Endometrium (tissue), 2 donors: ENCODE measurements at regions not wholly inside any gene's neighbourhood (a gene's known extent, or its start where the extent isn't known, plus 50 kb on each side); places are given as distances from the start of the nearest gene placed in this dataset.

ENCODE experiments used
- FAIRE-seq: peaks from 2 replicates; lab custom pipeline; 2012; peaks lifted over from hg19 to GRCh38; lab: Jason Lieb, UNC
- donor health status: control.
- donor health status: control.

DNA sequence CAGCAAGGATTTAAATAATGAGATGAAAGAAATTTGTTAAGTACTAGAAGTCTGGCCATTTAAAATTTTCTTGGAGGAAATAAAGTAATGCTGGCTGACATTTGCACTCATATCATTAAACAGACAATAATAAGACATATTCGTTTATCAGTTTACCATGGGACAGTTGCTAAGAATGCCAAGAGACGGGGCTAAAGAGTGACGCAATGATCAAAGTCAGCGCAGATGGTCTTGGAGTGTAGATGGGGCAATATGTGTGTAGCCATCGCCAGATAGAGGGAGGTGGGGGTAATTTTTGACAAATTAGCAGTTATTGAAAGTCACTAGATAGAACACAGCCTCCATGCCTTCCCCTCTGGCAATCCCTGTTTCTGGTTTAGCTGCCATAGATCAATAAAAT lies 413.2 kb upstream of the JAG1 start:
- FAIRE-seq = no peak

- no peak for FAIRE-seq
Measured at GRCh38 chr20:11090751-11091150, 417.0 kb upstream of the JAG1 start.

DNA sequence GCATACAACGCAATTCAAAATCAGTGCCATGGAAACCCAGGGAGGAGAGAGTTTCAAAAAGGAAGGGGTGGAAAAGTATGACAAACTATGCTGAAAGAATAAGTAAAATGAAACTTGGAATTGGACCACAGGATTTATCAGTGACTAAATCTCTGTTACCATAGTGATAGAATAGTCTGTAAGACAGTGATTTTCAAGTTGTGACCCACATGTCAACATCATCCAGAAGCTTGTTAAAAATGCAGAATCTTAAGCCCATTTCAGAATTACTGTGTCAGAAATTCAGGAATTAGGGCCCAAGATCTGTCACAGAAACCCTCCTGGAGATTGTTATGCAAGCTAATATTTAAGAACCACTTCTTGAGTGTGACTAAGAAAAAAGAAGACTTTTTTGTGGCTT lies 417.7 kb upstream of the JAG1 start:
- no peak for FAIRE-seq

DNA sequence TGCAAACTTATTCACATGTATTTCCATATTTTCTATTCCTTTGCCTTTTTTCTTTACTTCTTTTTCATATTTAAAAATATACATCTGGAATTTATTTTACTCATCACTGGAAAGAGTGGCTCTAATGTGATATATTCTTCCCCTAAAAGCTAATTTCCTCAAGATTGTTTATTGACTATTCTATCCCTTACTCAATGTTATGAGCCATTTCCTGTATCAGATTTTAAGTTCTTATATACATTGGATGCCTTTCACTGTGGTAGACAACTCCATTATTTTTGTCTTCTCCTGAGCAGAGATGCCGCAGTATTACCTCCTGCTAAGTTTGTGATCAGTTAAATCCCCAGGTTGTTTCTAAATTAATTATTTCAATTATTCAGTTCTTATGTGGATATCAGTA lies 418.4 kb upstream of the JAG1 start:
- no peak for FAIRE-seq

DNA sequence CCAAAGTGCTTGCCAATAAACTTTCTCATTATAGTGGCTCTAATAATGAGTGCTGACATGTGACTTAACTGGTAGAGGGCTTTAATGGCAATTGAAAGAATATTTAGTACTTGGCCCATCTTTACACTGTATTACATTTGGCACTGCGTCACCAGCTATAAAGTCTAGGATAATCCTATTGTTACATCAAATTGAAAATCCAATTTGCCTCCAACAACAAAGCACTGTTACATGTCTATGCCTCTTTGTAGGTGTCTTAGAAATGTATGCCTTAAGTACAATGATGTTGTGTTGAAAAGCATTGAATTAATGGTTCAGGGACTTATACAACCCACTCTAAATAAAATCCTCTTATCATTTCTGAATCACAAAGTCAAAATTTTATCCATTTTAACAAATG lies 420.4 kb upstream of the JAG1 start:
- no peak for FAIRE-seq

GRCh38 chr20:11094711-11095110 lies 420.9 kb upstream of the JAG1 start:
- FAIRE-seq = no peak

- FAIRE-seq = no peak
Measured at GRCh38 chr20:11098888-11099287, 425.1 kb upstream of the JAG1 start.

- no peak for FAIRE-seq
Measured at GRCh38 chr20:11101243-11101642, 427.4 kb upstream of the JAG1 start.

- no peak for FAIRE-seq
Measured at GRCh38 chr20:11101696-11102095, 427.9 kb upstream of the JAG1 start.

DNA sequence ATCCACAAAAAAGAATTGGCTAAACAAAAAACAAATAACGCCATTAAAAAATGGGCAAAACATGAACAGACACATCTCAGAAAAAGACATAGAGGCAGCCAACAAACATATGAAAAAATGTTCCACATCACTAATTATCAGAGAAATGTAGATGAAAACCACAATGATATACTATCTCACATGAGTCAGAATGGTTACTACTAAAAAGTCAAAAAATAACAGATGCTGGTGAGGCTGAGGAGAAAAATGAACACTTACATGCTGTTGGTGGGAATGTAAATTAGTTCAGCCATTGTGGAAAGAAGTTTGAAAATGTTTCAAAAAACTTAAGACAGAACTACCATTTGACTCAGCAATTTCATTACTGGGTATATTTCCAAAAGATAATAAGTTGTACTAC lies 430.1 kb upstream of the JAG1 start:
- no peak for FAIRE-seq

GRCh38 chr20:11108102-11108810 lies 434.5 kb upstream of the JAG1 start:
- no peak for FAIRE-seq

GRCh38 chr20:11110535-11110934 lies 436.7 kb upstream of the JAG1 start:
- FAIRE-seq = no peak

GRCh38 chr20:11111191-11111590 lies 437.4 kb upstream of the JAG1 start:
- FAIRE-seq = no peak

- no peak for FAIRE-seq
Measured at GRCh38 chr20:11112832-11113231, 439.0 kb upstream of the JAG1 start.

- FAIRE-seq = no peak
Measured at GRCh38 chr20:11114382-11114781, 440.6 kb upstream of the JAG1 start.

DNA sequence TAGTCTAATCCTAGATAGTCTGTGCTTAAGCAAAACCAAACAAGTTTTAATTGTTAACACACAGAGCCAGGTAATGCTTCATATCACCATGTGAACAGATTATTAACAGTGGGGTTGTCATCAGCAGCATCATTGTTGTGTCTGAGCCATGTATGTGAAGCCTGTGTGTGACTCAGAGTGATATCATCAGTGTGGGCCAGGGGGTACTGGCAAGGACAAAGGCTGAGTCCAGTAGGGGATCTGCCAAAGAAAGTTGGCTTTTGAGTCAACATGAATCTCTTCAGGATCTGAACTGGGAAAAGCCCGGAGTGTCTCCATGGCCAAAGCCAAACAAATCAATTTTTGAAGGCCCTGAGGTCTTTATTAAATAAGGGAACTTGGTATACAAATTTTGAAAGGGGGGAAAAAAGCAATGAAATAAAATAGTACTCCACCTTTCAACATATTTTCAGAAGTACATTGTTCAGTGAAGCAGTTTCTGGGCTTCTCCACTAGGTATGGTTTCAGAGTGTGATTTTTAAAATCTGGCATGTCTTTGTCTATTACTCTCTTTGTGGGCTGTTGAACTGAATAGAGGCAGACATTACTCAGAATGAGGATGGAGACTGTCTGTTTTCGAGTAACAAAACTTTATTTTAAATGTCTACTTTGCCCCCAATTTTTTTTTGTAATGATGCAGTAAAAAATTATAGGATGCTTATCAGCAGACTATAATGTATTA lies 444.2 kb upstream of the JAG1 start:
- no peak for FAIRE-seq

GRCh38 chr20:11118802-11119380 lies 445.1 kb upstream of the JAG1 start:
- no peak for FAIRE-seq

DNA sequence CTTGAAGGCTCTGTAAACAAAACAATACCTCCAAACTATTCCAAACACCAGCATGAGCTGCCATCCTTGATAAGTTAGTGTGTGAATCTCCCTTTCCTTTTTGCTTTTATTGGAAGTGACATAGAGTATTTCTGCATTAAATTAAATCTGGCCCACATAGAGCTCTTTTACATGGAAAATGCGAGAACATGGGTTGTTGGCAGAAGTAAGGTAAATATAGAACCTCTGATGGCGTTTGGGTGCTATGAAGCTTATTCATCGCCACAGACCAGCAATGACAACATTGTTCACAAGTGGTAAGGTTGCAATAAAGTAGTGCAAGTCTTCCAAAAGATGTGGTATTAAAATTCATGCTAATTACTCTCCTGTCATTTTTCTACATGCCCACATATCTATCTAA lies 445.8 kb upstream of the JAG1 start:
- FAIRE-seq = no peak

DNA sequence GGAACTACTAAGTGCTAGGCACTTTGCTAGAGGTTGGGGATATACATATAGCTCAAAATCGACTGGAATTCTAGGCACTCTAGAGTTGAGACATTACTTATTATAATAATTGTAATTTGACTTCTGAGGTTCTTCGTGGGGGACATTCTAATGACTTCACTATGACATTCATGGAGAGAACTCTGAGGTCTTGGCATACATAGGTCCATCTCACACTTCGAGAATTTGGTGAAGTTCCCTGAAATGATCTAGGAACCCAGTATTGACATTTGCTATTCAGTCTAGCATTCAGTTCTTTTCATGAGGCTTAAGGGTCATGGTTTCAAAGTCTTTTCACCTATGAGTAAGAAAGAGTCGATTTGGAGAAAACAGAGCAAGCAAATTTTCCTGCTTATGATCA lies 446.6 kb upstream of the JAG1 start:
- FAIRE-seq = no peak

DNA sequence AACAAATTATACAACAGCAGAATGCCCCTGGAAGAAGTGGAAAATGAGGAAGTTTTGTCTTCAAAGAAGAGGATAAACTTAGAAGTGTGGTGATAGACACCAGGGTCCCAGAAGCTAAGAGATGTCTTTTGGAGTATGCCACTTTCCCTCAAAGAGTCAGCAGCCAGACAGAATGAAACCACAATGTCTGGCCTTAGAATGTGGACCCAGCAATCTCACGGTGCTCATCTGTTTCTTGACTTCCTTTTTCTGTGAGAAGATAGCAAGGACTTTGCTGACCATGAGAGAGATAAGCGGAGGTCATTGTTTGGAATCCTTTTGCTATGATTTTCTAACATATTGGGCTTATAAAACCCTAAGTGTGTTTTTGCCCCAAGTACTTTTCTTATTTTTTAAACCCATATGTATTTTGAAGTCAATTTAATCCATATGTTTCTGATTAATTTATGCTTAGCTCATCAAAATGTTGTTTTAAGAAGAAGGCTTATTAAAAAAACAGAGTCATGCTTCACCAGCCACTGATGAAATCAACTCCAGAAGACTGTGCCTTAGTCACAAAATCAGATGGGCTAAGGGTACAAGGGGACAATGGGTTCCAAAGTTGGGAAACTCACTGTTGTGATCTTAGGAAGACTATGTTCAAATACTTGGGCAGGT lies 451.2 kb upstream of the JAG1 start:
- FAIRE-seq = no peak

DNA sequence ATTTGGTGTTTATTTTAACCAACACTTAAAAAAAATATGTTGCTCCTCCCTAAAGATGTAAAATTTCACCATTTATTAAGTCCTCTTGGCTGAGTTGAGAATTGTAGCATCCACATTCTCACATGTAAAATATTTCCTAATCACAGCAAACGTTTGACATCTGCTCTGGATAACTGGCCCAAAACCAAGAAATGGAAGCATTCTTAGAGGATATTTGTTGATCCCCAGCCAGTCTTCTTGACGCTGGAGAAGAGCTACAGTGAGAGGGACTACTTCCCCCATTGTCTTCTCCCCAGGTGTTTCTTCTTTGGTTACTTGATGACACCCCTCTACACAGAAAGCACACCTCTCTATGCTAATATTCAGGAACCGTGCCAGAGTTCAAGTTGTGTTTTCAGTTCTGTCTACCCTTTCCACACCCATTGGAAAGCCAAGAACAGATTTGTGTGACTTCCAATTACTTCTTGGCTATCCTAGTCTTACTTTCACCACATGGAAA lies 454.5 kb upstream of the JAG1 start:
- FAIRE-seq = no peak

- no peak for FAIRE-seq
Measured at GRCh38 chr20:11128721-11129120, 454.9 kb upstream of the JAG1 start.
